ENCODE measurements at regions not wholly inside any gene's neighbourhood (a gene's known extent, or its start where the extent isn't known, plus 50 kb on each side); places are given as distances from the start of the nearest gene placed in this dataset.

DNA sequence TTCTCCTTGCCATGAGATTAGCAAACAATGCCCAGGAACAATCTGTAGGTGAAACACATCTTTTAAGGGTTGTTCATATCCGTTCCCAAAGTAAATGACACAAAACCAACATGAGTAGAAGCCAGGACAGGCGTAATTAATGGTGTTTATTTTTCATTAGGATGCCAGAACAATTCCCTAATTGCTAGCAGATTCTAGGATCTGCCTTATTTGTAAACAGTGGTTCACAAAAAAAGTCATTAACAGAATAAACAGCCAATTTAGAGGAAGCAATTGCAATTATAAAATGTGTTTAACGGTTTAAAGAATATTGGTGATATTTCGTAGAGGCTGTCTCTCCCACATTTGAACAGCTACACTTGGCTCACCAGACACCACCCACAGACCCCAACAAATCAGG, 250.6 kb upstream of the GPR26 start:
- TF ChIP-seq EZH2phosphoT487 (IDR thresholded peaks at IDR 0.05; ENCODE audit: borderline replicate concordance) = no peak
- TF ChIP-seq, protein P1, sequence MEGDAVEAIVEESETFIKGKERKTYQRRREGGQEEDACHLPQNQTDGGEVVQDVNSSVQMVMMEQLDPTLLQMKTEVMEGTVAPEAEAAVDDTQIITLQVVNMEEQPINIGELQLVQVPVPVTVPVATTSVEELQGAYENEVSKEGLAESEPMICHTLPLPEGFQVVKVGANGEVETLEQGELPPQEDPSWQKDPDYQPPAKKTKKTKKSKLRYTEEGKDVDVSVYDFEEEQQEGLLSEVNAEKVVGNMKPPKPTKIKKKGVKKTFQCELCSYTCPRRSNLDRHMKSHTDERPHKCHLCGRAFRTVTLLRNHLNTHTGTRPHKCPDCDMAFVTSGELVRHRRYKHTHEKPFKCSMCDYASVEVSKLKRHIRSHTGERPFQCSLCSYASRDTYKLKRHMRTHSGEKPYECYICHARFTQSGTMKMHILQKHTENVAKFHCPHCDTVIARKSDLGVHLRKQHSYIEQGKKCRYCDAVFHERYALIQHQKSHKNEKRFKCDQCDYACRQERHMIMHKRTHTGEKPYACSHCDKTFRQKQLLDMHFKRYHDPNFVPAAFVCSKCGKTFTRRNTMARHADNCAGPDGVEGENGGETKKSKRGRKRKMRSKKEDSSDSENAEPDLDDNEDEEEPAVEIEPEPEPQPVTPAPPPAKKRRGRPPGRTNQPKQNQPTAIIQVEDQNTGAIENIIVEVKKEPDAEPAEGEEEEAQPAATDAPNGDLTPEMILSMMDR (conservative IDR thresholded peaks at IDR 0.05; ENCODE audit: low read length) = no peak
- H3K36me3 ChIP-seq (ENCODE audit: insufficient read depth, low read length) = no peaks in the 10 kb centered on the region

DNA sequence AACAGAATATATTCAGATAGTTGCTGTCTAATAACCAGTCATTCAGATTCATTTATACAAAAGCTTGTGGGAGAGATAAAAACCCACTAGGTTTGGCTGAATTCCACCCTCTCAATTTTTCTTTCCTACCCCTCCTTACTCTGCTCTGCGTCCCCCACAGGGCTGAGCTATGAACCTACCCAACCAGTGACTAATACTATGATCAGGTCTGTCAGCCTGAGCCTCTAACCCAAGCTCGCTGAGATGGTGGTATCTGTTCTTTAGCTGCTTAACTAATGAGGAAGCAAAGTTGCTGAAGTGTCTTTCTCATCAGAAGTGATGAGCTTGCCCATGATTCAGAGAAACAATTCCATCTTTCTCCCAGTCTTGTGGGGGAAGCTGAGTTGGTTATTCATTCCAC, 248.7 kb upstream of the GPR26 start:
- no peak for TF ChIP-seq EZH2phosphoT487 (IDR thresholded peaks at IDR 0.05; ENCODE audit: borderline replicate concordance)
- TF ChIP-seq, protein P1 (conservative IDR thresholded peaks at IDR 0.05; ENCODE audit: low read length) = no peak
- Histone ChIP-seq H3K27me3 (ENCODE audit: insufficient read depth, low read length, poor library complexity, severe bottlenecking) (no peaks in the 10 kb centered on the region), H4K20me1 (ENCODE audit: insufficient read depth, low read length, poor library complexity, severe bottlenecking) (no peaks in the 10 kb centered on the region), H3K4me3 (ENCODE audit: low read length, poor library complexity, severe bottlenecking) (no peak overlapping the region), H3K4me2 (ENCODE audit: low read depth, low read length, poor library complexity, severe bottlenecking) (no peak overlapping the region), H3K79me2 (ENCODE audit: insufficient read depth, low read length) (no peaks in the 10 kb centered on the region), H3K4me1 (ENCODE audit: insufficient read depth, low read length, poor library complexity, severe bottlenecking) (no peaks in the 10 kb centered on the region), H3K9me2 (replicated peaks; ENCODE audit: low read depth, low read length) (no peaks in the 10 kb centered on the region), H2AFZ (ENCODE audit: low read length) (no peak overlapping the region), H3K36me3 (ENCODE audit: insufficient read depth, low read length) (no peaks in the 10 kb centered on the region), H3F3A (ENCODE audit: low read depth) (no peaks in the 10 kb centered on the region), H3K9me3 (ENCODE audit: insufficient read depth, low read depth, low read length) (no peaks in the 10 kb centered on the region; the same call in 1 of the 2 replicates), H3K9ac (ENCODE audit: low read depth, low read length, poor library complexity, severe bottlenecking) (no peak overlapping the region)

More for the DNA sequence above, 250.6 kb upstream of the GPR26 start:
- no peak overlapping the region for H2AFZ ChIP-seq (ENCODE audit: low read length)
- no peaks in the 10 kb centered on the region for H3K4me1 ChIP-seq (ENCODE audit: insufficient read depth, low read length, poor library complexity, severe bottlenecking)
- H3K79me2 ChIP-seq (ENCODE audit: insufficient read depth, low read length) = no peaks in the 10 kb centered on the region
- H4K20me1 ChIP-seq (ENCODE audit: insufficient read depth, low read length, poor library complexity, severe bottlenecking) = no peaks in the 10 kb centered on the region
- no peak overlapping the region for H3K4me2 ChIP-seq (ENCODE audit: low read depth, low read length, poor library complexity, severe bottlenecking)
- no peak overlapping the region for H3K9ac ChIP-seq (ENCODE audit: low read depth, low read length, poor library complexity, severe bottlenecking)
- no peaks in the 10 kb centered on the region; the same call in 1 of the 2 replicates for H3K9me3 ChIP-seq (ENCODE audit: insufficient read depth, low read depth, low read length)
- no peaks in the 10 kb centered on the region for H3K9me2 ChIP-seq (replicated peaks; ENCODE audit: low read depth, low read length)
- no peak overlapping the region for H3K4me3 ChIP-seq (ENCODE audit: low read length, poor library complexity, severe bottlenecking)
- no peaks in the 10 kb centered on the region for H3K27me3 ChIP-seq (ENCODE audit: insufficient read depth, low read length, poor library complexity, severe bottlenecking)
- no peaks in the 10 kb centered on the region for H3F3A ChIP-seq (ENCODE audit: low read depth)

DNA sequence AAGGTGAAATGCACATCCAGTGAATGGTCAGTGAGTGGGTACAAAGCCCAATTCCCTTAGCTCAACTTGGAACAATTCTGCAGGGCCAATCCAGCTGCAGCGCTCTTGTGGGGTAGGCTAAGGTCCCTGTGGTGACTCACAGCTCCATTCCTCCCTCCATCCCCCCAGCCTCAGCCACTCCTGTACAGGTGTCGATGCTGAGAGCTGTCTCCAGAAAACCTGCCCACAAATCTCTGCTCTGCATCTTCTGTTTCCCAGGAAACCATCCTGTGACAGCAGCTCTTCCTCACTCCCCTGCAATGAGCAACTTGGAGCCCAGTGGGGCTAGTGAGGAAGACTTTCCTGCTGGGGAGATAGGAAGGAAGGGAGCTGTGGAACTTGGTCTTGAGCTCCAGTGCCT, 244.7 kb upstream of the GPR26 start:
- no peak for TF ChIP-seq EZH2phosphoT487 (IDR thresholded peaks at IDR 0.05; ENCODE audit: borderline replicate concordance)
- TF ChIP-seq, protein P1 (conservative IDR thresholded peaks at IDR 0.05; ENCODE audit: low read length) = no peak
- H3K4me2 ChIP-seq (ENCODE audit: low read depth, low read length, poor library complexity, severe bottlenecking) = no peak overlapping the region
- no peaks in the 10 kb centered on the region for H3K79me2 ChIP-seq (ENCODE audit: insufficient read depth, low read length)

More for the DNA sequence above, 244.7 kb upstream of the GPR26 start:
- no peaks in the 10 kb centered on the region for H3K4me1 ChIP-seq (ENCODE audit: insufficient read depth, low read length, poor library complexity, severe bottlenecking)
- no peaks in the 10 kb centered on the region for H3K36me3 ChIP-seq (ENCODE audit: insufficient read depth, low read length)
- no peak overlapping the region for H3K4me3 ChIP-seq (ENCODE audit: low read length, poor library complexity, severe bottlenecking)
- no peaks in the 10 kb centered on the region for H3F3A ChIP-seq (ENCODE audit: low read depth)
- no peaks in the 10 kb centered on the region; the same call in 1 of the 2 replicates for H3K9me3 ChIP-seq (ENCODE audit: insufficient read depth, low read depth, low read length)
- no peaks in the 10 kb centered on the region for H3K27me3 ChIP-seq (ENCODE audit: insufficient read depth, low read length, poor library complexity, severe bottlenecking)
- H3K9me2 ChIP-seq (replicated peaks; ENCODE audit: low read depth, low read length) = no peaks in the 10 kb centered on the region
- no peak overlapping the region for H3K9ac ChIP-seq (ENCODE audit: low read depth, low read length, poor library complexity, severe bottlenecking)
- H2AFZ ChIP-seq (ENCODE audit: low read length) = no peak overlapping the region
- no peaks in the 10 kb centered on the region for H4K20me1 ChIP-seq (ENCODE audit: insufficient read depth, low read length, poor library complexity, severe bottlenecking)
